HFFc6 (cell line): ENCODE measurements at regions not wholly inside any gene's neighbourhood (a gene's known extent, or its start where the extent isn't known, plus 50 kb on each side); places are given as distances from the start of the nearest gene placed in this dataset.
"Not testable (repeated sequence)": the region's sequence is repeated elsewhere in the genome, so short reads cannot be mapped to it uniquely, and the experiment has no call there.

ENCODE experiments used
- DNase-seq: peaks from one replicate; pipeline ENCODE4 v3.0.0-alpha.2; 2018
- H3K27ac Mint-ChIP-seq: 2 replicates; pipeline ENCODE4 v1.8.0; 2020; ENCODE audit warnings: mild to moderate bottlenecking, mixed read lengths
- H3K27me3 Mint-ChIP-seq: 2 replicates; pipeline ENCODE4 v1.8.0; 2021; ENCODE audit warnings: mild to moderate bottlenecking, moderate library complexity, mixed read lengths; ENCODE audit not compliant: insufficient read depth
- H3K36me3 Mint-ChIP-seq: 2 replicates; pipeline ENCODE4 v1.8.0; 2021; ENCODE audit warnings: low read depth, mixed read lengths
- H3K4me1 Mint-ChIP-seq: 2 replicates; pipeline ENCODE4 v1.8.0; 2020; ENCODE audit warnings: low read depth, mixed read lengths
- H3K4me3 Mint-ChIP-seq: 2 replicates; pipeline ENCODE4 v1.8.0; 2020; ENCODE audit warnings: mild to moderate bottlenecking, moderate library complexity, mixed read lengths
- H3K9me3 Mint-ChIP-seq: 2 replicates; pipeline ENCODE4 v1.8.0; 2020; ENCODE audit warnings: mild to moderate bottlenecking, mixed read lengths
- CTCF ChIP-seq: fragments of 200-600 bp; sonication (generic); IDR thresholded peaks from 2 replicates; pipeline ENCODE4 v1.5.0; 2021; ENCODE audit warnings: antibody characterized with exemption, mild to moderate bottlenecking

DNA sequence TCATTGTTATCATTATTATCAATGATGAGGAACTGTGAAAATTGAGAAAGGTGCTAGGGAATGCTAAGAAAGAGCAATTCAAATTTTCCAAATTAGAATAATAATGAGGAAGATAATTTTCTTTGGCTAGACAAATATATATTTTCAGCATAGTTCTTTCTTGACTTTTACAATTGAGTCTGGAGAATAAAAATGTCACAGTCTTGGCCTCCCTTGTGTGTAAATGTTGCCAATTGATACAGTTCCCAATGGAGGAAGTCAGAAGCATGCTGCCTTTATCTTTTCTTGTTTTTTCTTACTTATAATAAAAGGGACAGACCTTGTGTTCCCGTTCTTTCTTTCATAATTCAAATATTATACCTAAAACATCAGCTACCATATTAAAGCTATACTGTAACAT lies 774.4 kb downstream of the SI start:
- no peak for DNase-seq
- no peak for TF ChIP-seq CTCF
- no peaks in the 10 kb centered on the region for H3K27me3 Mint-ChIP-seq
- no peak overlapping the region for H3K27ac Mint-ChIP-seq
- no peak overlapping the region for H3K4me3 Mint-ChIP-seq
- H3K36me3 Mint-ChIP-seq, result no peaks in the 10 kb centered on the region
- H3K9me3 Mint-ChIP-seq, result peaks cover 31% of the 10 kb centered on the region
- H3K4me1 Mint-ChIP-seq, result no peaks in the 10 kb centered on the region

- Mint-ChIP-seq H3K27ac (no peak overlapping the region), H3K9me3 (peaks cover 24% of the 10 kb centered on the region), H3K4me1 (no peaks in the 10 kb centered on the region), H3K27me3 (no peaks in the 10 kb centered on the region), H3K36me3 (no peaks in the 10 kb centered on the region), H3K4me3 (no peak overlapping the region)
- TF ChIP-seq CTCF, result no peak
- no peak for DNase-seq
These were observed 775.7 kb downstream of the SI start for GRCh38 chr3:164302622-164303021.

DNA sequence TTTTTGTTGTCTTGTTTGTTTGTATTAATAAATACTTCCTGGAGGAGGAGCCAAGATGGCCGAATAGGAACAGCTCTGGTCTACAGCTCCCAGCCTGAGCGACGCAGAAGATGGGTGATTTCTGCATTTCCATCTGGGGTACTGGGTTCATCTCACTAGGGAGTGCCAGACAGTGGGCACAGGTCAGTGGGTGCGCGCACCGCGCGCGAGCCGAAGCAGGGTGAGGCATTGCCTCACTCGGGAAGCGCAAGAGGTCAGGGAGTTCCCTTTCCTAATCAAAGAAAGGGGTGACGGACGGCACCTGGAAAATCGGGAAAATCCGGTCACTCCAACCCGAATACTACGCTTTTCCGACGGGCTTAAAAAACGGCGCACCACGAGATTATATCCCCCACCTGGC lies 786.8 kb downstream of the SI start:
- peaks cover 10% of the 10 kb centered on the region for H3K9me3 Mint-ChIP-seq
- DNase-seq, H3K4me1 Mint-ChIP-seq, H3K4me3 Mint-ChIP-seq, H3K27me3 Mint-ChIP-seq, H3K27ac Mint-ChIP-seq, H3K36me3 Mint-ChIP-seq: not testable (repeated sequence)

DNA sequence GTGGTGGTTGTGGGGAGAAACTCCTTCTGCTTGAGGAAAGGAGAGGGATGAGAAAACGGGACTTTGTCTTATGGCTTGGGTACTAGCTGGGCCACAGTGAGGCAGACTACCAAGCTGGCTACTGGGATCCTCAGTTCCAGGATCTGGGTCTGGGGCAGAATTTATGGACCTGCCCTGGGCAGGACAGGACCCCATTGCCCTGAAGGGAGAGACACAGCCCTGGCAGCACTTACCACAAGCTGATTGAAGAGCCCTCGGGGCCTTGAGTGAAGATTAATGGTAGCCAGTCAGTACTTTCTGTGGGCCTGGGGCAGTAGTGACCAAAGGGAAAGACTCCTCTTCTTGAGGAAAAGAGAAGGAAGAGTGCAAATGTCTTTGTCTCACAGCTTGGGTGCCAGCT lies 799.7 kb downstream of the SI start:
- no peak overlapping the region for H3K4me3 Mint-ChIP-seq
- DNase-seq, result no peak
- H3K27me3 Mint-ChIP-seq, result no peaks in the 10 kb centered on the region
- H3K9me3 Mint-ChIP-seq, result peaks cover 67% of the 10 kb centered on the region
- H3K36me3 Mint-ChIP-seq, result peaks cover 6% of the 10 kb centered on the region; the same call in 1 of the 2 replicates
- no peak overlapping the region for H3K27ac Mint-ChIP-seq
- no peaks in the 10 kb centered on the region for H3K4me1 Mint-ChIP-seq
- no peak for TF ChIP-seq CTCF

- DNase-seq, result no peak
- no peaks in the 10 kb centered on the region for H3K27me3 Mint-ChIP-seq
- no peak for TF ChIP-seq CTCF
- peaks cover 33% of the 10 kb centered on the region for H3K9me3 Mint-ChIP-seq
- no peak overlapping the region for H3K27ac Mint-ChIP-seq
- no peaks in the 10 kb centered on the region for H3K4me1 Mint-ChIP-seq
- no peak overlapping the region for H3K4me3 Mint-ChIP-seq
- H3K36me3 Mint-ChIP-seq, result no peaks in the 10 kb centered on the region
These were observed 811.2 kb downstream of the SI start for GRCh38 chr3:164267053-164267452.

DNA sequence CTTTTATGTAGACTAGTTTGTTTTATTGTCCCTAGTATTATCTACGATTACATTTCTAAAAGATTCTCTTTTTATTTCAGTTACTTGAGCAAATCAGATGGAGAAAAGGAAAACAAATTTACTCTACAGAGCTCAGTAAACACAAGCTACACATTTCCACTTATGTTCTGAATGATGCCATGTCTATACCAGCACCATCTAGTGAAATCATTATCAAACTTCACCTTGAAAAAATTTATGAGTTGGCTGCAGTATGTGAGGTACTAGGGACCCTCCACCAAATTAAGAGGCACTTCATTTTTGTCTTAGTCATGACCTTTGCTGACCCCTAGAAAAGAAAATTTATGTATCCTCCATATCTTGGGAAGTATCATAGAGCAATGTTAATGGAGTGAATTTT lies 827.4 kb downstream of the SI start:
- no peak for TF ChIP-seq CTCF
- no peak overlapping the region for H3K27ac Mint-ChIP-seq
- H3K36me3 Mint-ChIP-seq, result no peaks in the 10 kb centered on the region
- H3K27me3 Mint-ChIP-seq, result no peaks in the 10 kb centered on the region
- H3K4me1 Mint-ChIP-seq, result no peaks in the 10 kb centered on the region
- H3K9me3 Mint-ChIP-seq, result peaks cover 18% of the 10 kb centered on the region
- H3K4me3 Mint-ChIP-seq, result no peak overlapping the region
- no peak for DNase-seq
